H9 (cell line): ENCODE measurements at regions not wholly inside any gene's neighbourhood (a gene's known extent, or its start where the extent isn't known, plus 50 kb on each side); places are given as distances from the start of the nearest gene placed in this dataset.

Source experiments
- DNase-seq: peaks from one replicate; pipeline ENCODE4 v3.0.0-alpha.2; 2017
- H2AFZ ChIP-seq: one replicate; pipeline ENCODE4 v1.6.1; 2013; ENCODE audit warnings: mild to moderate bottlenecking, low read length, control low read depth, moderate library complexity
- H2AK5ac ChIP-seq: 2 replicates; pipeline ENCODE4 v1.6.1; 2013; ENCODE audit warnings: low read length, control low read depth, mixed read lengths; ENCODE audit not compliant: insufficient read length
- H2BK120ac ChIP-seq: one replicate; pipeline ENCODE4 v1.6.1; 2013; ENCODE audit warnings: low read depth, mild to moderate bottlenecking, low read length, control low read depth, inconsistent platforms; ENCODE audit not compliant: poor library complexity, severe bottlenecking
- H2BK12ac ChIP-seq: 2 replicates; pipeline ENCODE4 v1.6.1; 2013; ENCODE audit warnings: low read length, control low read depth, mixed read lengths, low read depth; ENCODE audit not compliant: insufficient read length
- H2BK15ac ChIP-seq: 2 replicates; pipeline ENCODE4 v1.6.1; 2013; ENCODE audit warnings: low read depth, low read length, control low read depth
- H2BK20ac ChIP-seq: one replicate; pipeline ENCODE4 v1.6.1; 2013; ENCODE audit warnings: low read depth, mild to moderate bottlenecking, low read length, control low read depth, inconsistent platforms; ENCODE audit not compliant: poor library complexity, severe bottlenecking
- H2BK5ac ChIP-seq: 2 replicates; pipeline ENCODE4 v1.6.1; 2013; ENCODE audit warnings: low read length, control low read depth, mixed read lengths; ENCODE audit not compliant: insufficient read length
- H3K14ac ChIP-seq: 2 replicates; pipeline ENCODE4 v1.6.1; 2013; ENCODE audit warnings: low read length, control low read depth; ENCODE audit not compliant: insufficient read depth
- H3K18ac ChIP-seq: 2 replicates; pipeline ENCODE4 v1.6.1; 2013; ENCODE audit warnings: low read depth, mild to moderate bottlenecking, mixed read lengths, low read length, control low read depth; ENCODE audit not compliant: insufficient read length
- H3K23ac ChIP-seq: 2 replicates; pipeline ENCODE4 v1.6.1; 2013; ENCODE audit warnings: low read length, control low read depth, mixed read lengths, low read depth; ENCODE audit not compliant: insufficient read length
- H3K23me2 ChIP-seq: 2 replicates; pipeline ENCODE4 v1.6.1; 2013; ENCODE audit warnings: low read depth, mild to moderate bottlenecking, mixed read lengths, low read length, control low read depth; ENCODE audit not compliant: insufficient read length, poor library complexity, severe bottlenecking
- H3K27ac ChIP-seq: 2 replicates; pipeline ENCODE4 v1.5.1; 2013; ENCODE audit warnings: low read length, control low read depth, mixed read lengths, low read depth; ENCODE audit not compliant: insufficient read length
- H3K27me3 ChIP-seq: 2 replicates; pipeline ENCODE4 v1.6.1; 2013; ENCODE audit warnings: low read length, control low read depth, inconsistent platforms; ENCODE audit not compliant: insufficient read depth
- H3K4ac ChIP-seq: 2 replicates; pipeline ENCODE4 v1.6.1; 2013; ENCODE audit warnings: low read depth, mild to moderate bottlenecking, control low read depth, inconsistent platforms, low read length, moderate library complexity
- H3K4me1 ChIP-seq: 2 replicates; pipeline ENCODE4 v1.6.1; 2013; ENCODE audit warnings: low read length, control low read depth, inconsistent platforms; ENCODE audit not compliant: insufficient read depth
- H3K4me2 ChIP-seq: 2 replicates; pipeline ENCODE4 v1.6.1; 2013; ENCODE audit warnings: low read length, control low read depth, mixed read lengths; ENCODE audit not compliant: insufficient read length, insufficient read depth
- H3K56ac ChIP-seq: 2 replicates; pipeline ENCODE4 v1.6.1; 2013; ENCODE audit warnings: low read depth, mild to moderate bottlenecking, mixed read lengths, low read length, control low read depth; ENCODE audit not compliant: insufficient read length
- H3K79me1 ChIP-seq: 2 replicates; pipeline ENCODE4 v1.6.1; 2013; ENCODE audit warnings: low read depth, mild to moderate bottlenecking, moderate library complexity, low read length, control low read depth, inconsistent platforms; ENCODE audit not compliant: insufficient read depth, poor library complexity, severe bottlenecking
- H3K79me2 ChIP-seq: 2 replicates; pipeline ENCODE4 v1.6.1; 2013; ENCODE audit warnings: low read length, control low read depth, inconsistent platforms; ENCODE audit not compliant: insufficient read depth
- H3K9ac ChIP-seq: 2 replicates; pipeline ENCODE4 v1.6.1; 2013; ENCODE audit warnings: low read length, control low read depth, mixed read lengths; ENCODE audit not compliant: insufficient read length; ENCODE audit errors: extremely low read depth
- H3K9me3 ChIP-seq: one replicate; pipeline ENCODE4 v1.6.1; 2013; ENCODE audit warnings: low read depth, low read length, inconsistent platforms; ENCODE audit not compliant: control insufficient read depth
- H3T11ph ChIP-seq: one replicate; pipeline ENCODE4 v1.6.1; 2013; ENCODE audit warnings: mild to moderate bottlenecking, low read length, control low read depth, inconsistent platforms
- H4K20me1 ChIP-seq: one replicate; pipeline ENCODE4 v1.6.1; 2013; ENCODE audit not compliant: control insufficient read depth, insufficient read length, insufficient read depth
- H4K5ac ChIP-seq: 2 replicates; pipeline ENCODE4 v1.6.1; 2013; ENCODE audit warnings: low read depth, mild to moderate bottlenecking, mixed read lengths, low read length, control low read depth; ENCODE audit not compliant: insufficient read length
- H4K8ac ChIP-seq: replicated peaks from 2 replicates; pipeline ENCODE4 v1.6.1; 2013; ENCODE audit warnings: low read length, control low read depth, mixed read lengths, low read depth; ENCODE audit not compliant: insufficient read length
- H4K91ac ChIP-seq: 2 replicates; pipeline ENCODE4 v1.6.1; 2013; ENCODE audit warnings: low read depth, mild to moderate bottlenecking, moderate library complexity, mixed read lengths, low read length, control low read depth; ENCODE audit not compliant: insufficient read length
- H3K27ac Mint-ChIP-seq, 3 experiments: 2 replicates in 2 of 3; 3 replicates in 1 of 3; pipeline ENCODE4 v1.8.0; 2020 to 2021; ENCODE audit warnings: mixed read lengths in 3 of 3, mild to moderate bottlenecking in 1 of 3, moderate library complexity in 1 of 3
- H3K27me3 Mint-ChIP-seq: 2 replicates; pipeline ENCODE4 v1.8.0; 2021; ENCODE audit warnings: low read depth, mild to moderate bottlenecking, moderate library complexity, mixed read lengths
- H3K36me3 Mint-ChIP-seq, 3 experiments: 2 replicates in 2 of 3; 3 replicates in 1 of 3; pipeline ENCODE4 v1.8.0; 2020 to 2021; ENCODE audit warnings: low read depth in 3 of 3, mixed read lengths in 3 of 3; ENCODE audit not compliant: insufficient read depth in 1 of 3
- H3K4me1 Mint-ChIP-seq, 2 experiments: 2 replicates each; pipeline ENCODE4 v1.8.0; 2020; ENCODE audit warnings: mixed read lengths in 2 of 2
- H3K4me3 Mint-ChIP-seq, 2 experiments: 2 replicates in 1 of 2; 3 replicates in 1 of 2; pipeline ENCODE4 v1.8.0; 2020 to 2021; ENCODE audit warnings: mild to moderate bottlenecking in 2 of 2, mixed read lengths in 2 of 2, moderate library complexity in 1 of 2
- H3K9me3 Mint-ChIP-seq, 2 experiments: 2 replicates in 1 of 2; 3 replicates in 1 of 2; pipeline ENCODE4 v1.8.0; 2020; ENCODE audit warnings: mild to moderate bottlenecking in 2 of 2, mixed read lengths in 2 of 2, moderate library complexity in 1 of 2
- WGBS: extraction: QIAGEN DNeasy Blood & Tissue Kit; methylation state at CpG from one replicate; pipeline ENCODE4 v1.1.7; 2013; ENCODE audit warnings: missing lambda C conversion rate, low lambda C conversion rate, mixed read lengths; ENCODE audit not compliant: insufficient read length; ENCODE audit errors: extremely low coverage; 5-methylcytosine and 5-hydroxymethylcytosine counted together
- TF ChIP-seq, protein P1 (sequence below): fragments of 200-600 bp; sonication (generic); conservative IDR thresholded peaks from 3 replicates; pipeline ENCODE4 v1.8.0; 2021; ENCODE audit warnings: antibody characterized with exemption, mild to moderate bottlenecking

DNA sequence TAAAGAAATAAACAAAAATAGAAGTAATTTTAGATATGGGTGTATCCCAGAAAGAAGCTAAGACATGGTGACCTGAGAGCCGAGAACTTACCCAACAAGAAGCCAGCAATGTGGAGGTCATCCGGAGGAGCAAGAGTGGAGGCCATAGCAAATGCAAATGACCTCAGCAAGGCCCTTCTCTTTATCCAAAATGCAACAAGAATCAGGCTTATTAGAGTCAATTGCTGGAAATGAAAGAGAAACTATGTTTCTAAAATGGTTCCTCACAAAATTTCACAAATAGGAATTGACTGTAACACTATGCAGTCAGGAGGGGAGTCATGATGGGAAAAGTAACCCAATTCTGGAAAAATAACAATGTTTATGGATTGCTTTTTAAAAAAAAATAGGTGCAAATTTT is 90.4 kb downstream of the TNFAIP3 start:
- no peaks in the 10 kb centered on the region for H3K27me3 Mint-ChIP-seq
- no peak overlapping the region for H3K9ac ChIP-seq
- H3K27ac ChIP-seq: no peak overlapping the region
- no peak overlapping the region for H4K8ac ChIP-seq
- no peak overlapping the region for H3K18ac ChIP-seq
- H3K36me3 Mint-ChIP-seq: peaks cover 3 to 8% (median 8%) of the 10 kb centered on the region in 3 experiments; a peak in 2 of 7 replicates
- TF ChIP-seq, protein P1, sequence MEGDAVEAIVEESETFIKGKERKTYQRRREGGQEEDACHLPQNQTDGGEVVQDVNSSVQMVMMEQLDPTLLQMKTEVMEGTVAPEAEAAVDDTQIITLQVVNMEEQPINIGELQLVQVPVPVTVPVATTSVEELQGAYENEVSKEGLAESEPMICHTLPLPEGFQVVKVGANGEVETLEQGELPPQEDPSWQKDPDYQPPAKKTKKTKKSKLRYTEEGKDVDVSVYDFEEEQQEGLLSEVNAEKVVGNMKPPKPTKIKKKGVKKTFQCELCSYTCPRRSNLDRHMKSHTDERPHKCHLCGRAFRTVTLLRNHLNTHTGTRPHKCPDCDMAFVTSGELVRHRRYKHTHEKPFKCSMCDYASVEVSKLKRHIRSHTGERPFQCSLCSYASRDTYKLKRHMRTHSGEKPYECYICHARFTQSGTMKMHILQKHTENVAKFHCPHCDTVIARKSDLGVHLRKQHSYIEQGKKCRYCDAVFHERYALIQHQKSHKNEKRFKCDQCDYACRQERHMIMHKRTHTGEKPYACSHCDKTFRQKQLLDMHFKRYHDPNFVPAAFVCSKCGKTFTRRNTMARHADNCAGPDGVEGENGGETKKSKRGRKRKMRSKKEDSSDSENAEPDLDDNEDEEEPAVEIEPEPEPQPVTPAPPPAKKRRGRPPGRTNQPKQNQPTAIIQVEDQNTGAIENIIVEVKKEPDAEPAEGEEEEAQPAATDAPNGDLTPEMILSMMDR: no peak
- H2BK12ac ChIP-seq: no peak overlapping the region
- H2BK15ac ChIP-seq: no peak overlapping the region
- H3K4me1 Mint-ChIP-seq: peaks cover 0 to 3% of the 10 kb centered on the region in 2 experiments; a peak in 1 of 4 replicates
- H3K27me3 ChIP-seq: no peaks in the 10 kb centered on the region
- H2BK5ac ChIP-seq: no peak overlapping the region
- no peak overlapping the region for H4K91ac ChIP-seq
- no peak overlapping the region for H2AK5ac ChIP-seq
- no peak overlapping the region for H3K27ac Mint-ChIP-seq
- no peaks in the 10 kb centered on the region for H3K23me2 ChIP-seq
- no peak overlapping the region for H3K56ac ChIP-seq
- no peak overlapping the region for H3T11ph ChIP-seq
- H2AFZ ChIP-seq: no peak overlapping the region
- no peaks in the 10 kb centered on the region for H4K20me1 ChIP-seq
- no peaks in the 10 kb centered on the region for H3K79me1 ChIP-seq
- no peak overlapping the region for H4K5ac ChIP-seq
- no peak overlapping the region for H3K23ac ChIP-seq
- no peak overlapping the region for H3K4me3 Mint-ChIP-seq
- H3K14ac ChIP-seq: no peak overlapping the region
- peaks cover 13 to 16% of the 10 kb centered on the region in 2 experiments; a peak in 4 of 5 replicates for H3K9me3 Mint-ChIP-seq
- WGBS: no CpG with 5 or more reads among the region's 2 CpGs
- no peak overlapping the region for H2BK20ac ChIP-seq
- H3K79me2 ChIP-seq: no peaks in the 10 kb centered on the region
- DNase-seq: no peak
- H3K9me3 ChIP-seq: no peaks in the 10 kb centered on the region
- H2BK120ac ChIP-seq: no peak overlapping the region
- H3K4me1 ChIP-seq: no peaks in the 10 kb centered on the region
- no peak overlapping the region for H3K4ac ChIP-seq
- H3K4me2 ChIP-seq: no peak overlapping the region
